H1 (cell line): ENCODE measurements at regions not wholly inside any gene's neighbourhood (a gene's known extent, or its start where the extent isn't known, plus 50 kb on each side); places are given as distances from the start of the nearest gene placed in this dataset.

Source experiments
- CTCF ChIA-PET: fragments of 300-600 bp; sonication (Branson Sonifier 250); formaldehyde crosslinking; loops from one replicate; lab custom pipeline; 2021; ENCODE audit not compliant: partially characterized antibody; lab: Charles Lee
- POLR2A ChIA-PET: fragments of 300-600 bp; sonication (Branson Sonifier 250); formaldehyde crosslinking; loops from one replicate; lab custom pipeline; 2021; ENCODE audit warnings: inconsistent platforms; ENCODE audit not compliant: partially characterized antibody; lab: Charles Lee
- DNase-seq, 2 experiments: peaks; one replicate each; pipeline versions ENCODE4 v3.0.0 to v3.0.0-alpha.2; 2010 to 2022; ENCODE audit warnings: low spot score in 2 of 2, low read depth in 1 of 2, mixed read lengths in 1 of 2
- FAIRE-seq: peaks from 2 replicates; lab custom pipeline; 2011; peaks lifted over from hg19 to GRCh38; lab: Jason Lieb, UNC
- H2AFZ ChIP-seq: 2 replicates; pipeline ENCODE4 v1.8.1; 2012; ENCODE audit warnings: low read length, inconsistent platforms
- H2AK5ac ChIP-seq: 2 replicates; pipeline ENCODE4 v1.6.1; 2013; ENCODE audit warnings: low read depth, low read length
- H2BK120ac ChIP-seq: replicated peaks from 2 replicates; pipeline ENCODE3; 2013; ENCODE audit warnings: low read depth, low read length, inconsistent platforms
- H2BK12ac ChIP-seq: 2 replicates; pipeline ENCODE4 v1.6.1; 2013; ENCODE audit warnings: low read depth, low read length
- H2BK15ac ChIP-seq: 2 replicates; pipeline ENCODE4 v1.6.1; 2013; ENCODE audit warnings: low read length
- H2BK20ac ChIP-seq: 2 replicates; pipeline ENCODE4 v1.6.1; 2013; ENCODE audit warnings: low read length
- H2BK5ac ChIP-seq: 2 replicates; pipeline ENCODE4 v1.6.1; 2013; ENCODE audit warnings: low read depth, low read length
- H3K14ac ChIP-seq: 2 replicates; pipeline ENCODE4 v1.6.1; 2013; ENCODE audit warnings: inconsistent platforms; ENCODE audit not compliant: insufficient read length
- H3K18ac ChIP-seq: 2 replicates; pipeline ENCODE4 v1.6.1; 2013; ENCODE audit warnings: low read length; ENCODE audit errors: extremely low read depth
- H3K23ac ChIP-seq: 2 replicates; pipeline ENCODE4 v1.6.1; 2013; ENCODE audit warnings: inconsistent platforms; ENCODE audit not compliant: insufficient read length
- H3K23me2 ChIP-seq: 2 replicates; pipeline ENCODE4 v1.6.1; 2013; ENCODE audit warnings: low read depth, low read length
- H3K27ac ChIP-seq: 2 replicates; pipeline ENCODE4 v1.6.1; 2011; ENCODE audit warnings: low read depth, low read length, inconsistent platforms
- H3K27me3 ChIP-seq, 4 experiments: replicated peaks in 1 of 4; 1 replicate in 1 of 4; 2 replicates in 3 of 4; pipeline versions ENCODE4 v1.6.1 to v1.8.1; 2011 to 2013; ENCODE audit warnings: low read length in 3 of 4, mild to moderate bottlenecking in 3 of 4, inconsistent platforms in 2 of 4, mixed read lengths in 2 of 4, moderate library complexity in 1 of 4; ENCODE audit not compliant: control insufficient read depth in 3 of 4, insufficient read depth in 3 of 4; ENCODE audit errors: extremely low read depth in 1 of 4
- H3K36me3 ChIP-seq, 4 experiments: 2 replicates each; pipeline versions ENCODE4 v1.6.1 to v1.8.1; 2011 to 2013; ENCODE audit warnings: mild to moderate bottlenecking in 4 of 4, low read length in 3 of 4, moderate library complexity in 2 of 4, control low read depth in 1 of 4, inconsistent platforms in 1 of 4; ENCODE audit not compliant: insufficient read depth in 4 of 4, control insufficient read depth in 2 of 4
- H3K4ac ChIP-seq: replicated peaks from 2 replicates; pipeline ENCODE3; 2013; ENCODE audit warnings: low read length, low read depth, mixed read lengths, inconsistent platforms; ENCODE audit not compliant: insufficient read length
- H3K4me1 ChIP-seq, 4 experiments: replicated peaks in 1 of 4; 1 replicate in 1 of 4; 2 replicates in 3 of 4; pipeline versions ENCODE4 v1.6.1 to v1.8.1; 2011 to 2013; ENCODE audit warnings: low read length in 3 of 4, inconsistent platforms in 2 of 4, mixed read lengths in 1 of 4; ENCODE audit not compliant: insufficient read depth in 4 of 4, control insufficient read depth in 3 of 4
- H3K4me2 ChIP-seq, 2 experiments: 2 replicates each; pipeline versions ENCODE4 v1.6.1 to v1.8.1; 2011 to 2013; ENCODE audit warnings: low read depth in 2 of 2, low read length in 2 of 2, control low read depth in 1 of 2, inconsistent platforms in 1 of 2, mild to moderate bottlenecking in 1 of 2; ENCODE audit not compliant: insufficient read depth in 1 of 2
- H3K4me3 ChIP-seq, 4 experiments: fragments of 200-600, 300-600 bp in 1 of 4; sonication (generic), shearing (Covaris generic), sonication (Bioruptor Twin) in 1 of 4; 2 replicates each; pipeline versions ENCODE4 v1.5.1 to v1.8.1; 2011 to 2016; ENCODE audit warnings: low read length in 4 of 4, low read depth in 3 of 4, control low read depth in 2 of 4, inconsistent platforms in 2 of 4, mild to moderate bottlenecking in 2 of 4, mixed read lengths in 1 of 4, moderate library complexity in 1 of 4; ENCODE audit not compliant: insufficient read depth in 2 of 4; ENCODE audit errors: extremely low read depth in 1 of 4
- H3K56ac ChIP-seq: replicated peaks from 2 replicates; pipeline ENCODE3; 2013; ENCODE audit warnings: low read depth, mild to moderate bottlenecking, mixed read lengths, low read length, inconsistent platforms; ENCODE audit not compliant: insufficient read length
- H3K79me1 ChIP-seq: 2 replicates; pipeline ENCODE4 v1.6.1; 2013; ENCODE audit warnings: low read depth, low read length, control low read depth
- H3K79me2 ChIP-seq, 2 experiments: 2 replicates each; pipeline versions ENCODE4 v1.6.1 to v1.8.1; 2012 to 2013; ENCODE audit warnings: low read length in 2 of 2, mild to moderate bottlenecking in 2 of 2, inconsistent platforms in 1 of 2; ENCODE audit not compliant: insufficient read depth in 2 of 2, control insufficient read depth in 1 of 2
- H3K9ac ChIP-seq, 4 experiments: replicated peaks in 1 of 4; 1 replicate in 1 of 4; 2 replicates in 3 of 4; pipeline versions ENCODE4 v1.6.1 to v1.8.1; 2011 to 2013; ENCODE audit warnings: low read depth in 3 of 4, low read length in 3 of 4, control low read depth in 2 of 4, mild to moderate bottlenecking in 2 of 4, moderate library complexity in 2 of 4, inconsistent platforms in 1 of 4; ENCODE audit errors: extremely low read depth in 1 of 4
- H3K9me3 ChIP-seq, 2 experiments: 2 replicates each; pipeline versions ENCODE4 v1.6.1 to v1.8.1; 2012 to 2013; ENCODE audit warnings: mild to moderate bottlenecking in 2 of 2, moderate library complexity in 2 of 2, control low read depth in 1 of 2, inconsistent platforms in 1 of 2, low read depth in 1 of 2, low read length in 1 of 2, mixed read lengths in 1 of 2; ENCODE audit not compliant: insufficient read depth in 2 of 2
- H4K20me1 ChIP-seq, 2 experiments: replicated peaks in 1 of 2; 2 replicates each; pipeline versions ENCODE3 to v1.8.1; 2011 to 2013; ENCODE audit warnings: inconsistent platforms in 2 of 2, low read length in 2 of 2, mild to moderate bottlenecking in 1 of 2; ENCODE audit not compliant: insufficient read depth in 2 of 2, control insufficient read depth in 1 of 2
- H4K5ac ChIP-seq: 2 replicates; pipeline ENCODE4 v1.6.1; 2013; ENCODE audit warnings: low read length, low read depth, mixed read lengths, inconsistent platforms; ENCODE audit not compliant: insufficient read length
- H4K8ac ChIP-seq: 2 replicates; pipeline ENCODE4 v1.8.0; 2013; ENCODE audit warnings: mild to moderate bottlenecking, moderate library complexity, low read length, inconsistent platforms; ENCODE audit not compliant: insufficient read depth; ENCODE audit errors: extremely low read depth
- H4K91ac ChIP-seq: replicated peaks from 2 replicates; pipeline ENCODE3; 2013; ENCODE audit warnings: low read length, mixed read lengths, inconsistent platforms; ENCODE audit not compliant: insufficient read length
- CHD1 ChIP-seq: IDR thresholded peaks from 2 replicates; pipeline ENCODE4 v1.6.1; 2012; ENCODE audit warnings: low read depth, low read length, improper control_type of control experiment
- CTBP2 ChIP-seq: IDR thresholded peaks from 2 replicates; pipeline ENCODE4 v1.7.0; 2011; ENCODE audit warnings: borderline replicate concordance, mild to moderate bottlenecking, moderate library complexity, mixed read lengths, low read length; ENCODE audit not compliant: insufficient read depth, insufficient read length
- JUN ChIP-seq: IDR thresholded peaks from 2 replicates; pipeline ENCODE4 v1.6.1; 2011; ENCODE audit warnings: low read depth, mild to moderate bottlenecking, improper control_type of control experiment, low read length
- POLR2A ChIP-seq, 2 experiments: IDR thresholded peaks; 1 replicate in 1 of 2; 2 replicates in 1 of 2; pipeline ENCODE4 v1.6.1; 2011; ENCODE audit warnings: low read depth in 2 of 2, low read length in 2 of 2, mild to moderate bottlenecking in 2 of 2; ENCODE audit errors: control extremely low read depth in 1 of 2
- SIN3A ChIP-seq, 2 experiments: IDR thresholded peaks in 1 of 2; conservative IDR thresholded peaks in 1 of 2; 2 replicates each; pipeline ENCODE4 v1.6.1; 2011 to 2012; ENCODE audit warnings: low read length in 2 of 2, improper control_type of control experiment in 1 of 2, low read depth in 1 of 2, mild to moderate bottlenecking in 1 of 2
- SP2 ChIP-seq: IDR thresholded peaks from 2 replicates; pipeline ENCODE4 v1.6.1; 2012; ENCODE audit warnings: mild to moderate bottlenecking, low read length, inconsistent platforms
- TAF7 ChIP-seq: optimal IDR thresholded peaks from 2 replicates; pipeline ENCODE3; 2011; ENCODE audit warnings: low read depth, mild to moderate bottlenecking, inconsistent platforms, low read length, moderate library complexity, borderline replicate concordance
- TCF12 ChIP-seq: IDR thresholded peaks from 2 replicates; pipeline ENCODE4 v1.6.1; 2011; ENCODE audit warnings: low read depth, mild to moderate bottlenecking, low read length
- WGBS, 2 experiments: shearing (Covaris generic) in 1 of 2; methylation state at CpG; one replicate each; pipeline versions ENCODE4 v1.1.6 to v1.1.7; 2013 to 2015; ENCODE audit warnings: low lambda C conversion rate in 2 of 2, mixed read lengths in 2 of 2, inconsistent platforms in 1 of 2, low coverage in 1 of 2, missing lambda C conversion rate in 1 of 2; ENCODE audit not compliant: insufficient replicate concordance in 2 of 2, insufficient coverage in 1 of 2, insufficient read length in 1 of 2; ENCODE audit errors: extremely low coverage in 1 of 2, missing lambda C conversion rate in 1 of 2; 5-methylcytosine and 5-hydroxymethylcytosine counted together

- no peaks in the 10 kb centered on the region for H3K4me1 ChIP-seq
- POLR2A ChIA-PET, result no interaction called here
- H3K56ac ChIP-seq, result no peak overlapping the region
- no peaks in the 10 kb centered on the region for H3K36me3 ChIP-seq
- H2AK5ac ChIP-seq, result no peak overlapping the region
- CTCF ChIA-PET, result no interaction called here
- H3K79me2 ChIP-seq, result no peaks in the 10 kb centered on the region
- H3K14ac ChIP-seq, result no peak overlapping the region
- H3K9ac ChIP-seq, result no peak overlapping the region
- H3K4me2 ChIP-seq, result no peak overlapping the region
- no peak overlapping the region for H3K27ac ChIP-seq
- no peak overlapping the region for H2BK15ac ChIP-seq
- FAIRE-seq, result no peak
- no peak for TF ChIP-seq SP2
- no peak for TF ChIP-seq JUN
- TF ChIP-seq CTBP2, result no peak
- TF ChIP-seq SIN3A (conservative IDR thresholded peaks at IDR 0.05 in 1 of 2, IDR thresholded peaks at IDR 0.05 in 1 of 2; ENCODE audit: low read depth in 1 of 2, low read length in 2 of 2), result no peak
- no peak for TF ChIP-seq TCF12
- no peak for TF ChIP-seq POLR2A (IDR thresholded peaks at IDR 0.05; ENCODE audit: control extremely low read depth in 1 of 2, low read depth in 2 of 2, low read length in 2 of 2)
- TF ChIP-seq CHD1, result no peak
- TF ChIP-seq TAF7, result no peak
- H3K79me1 ChIP-seq, result no peaks in the 10 kb centered on the region
- no peak overlapping the region for H2AFZ ChIP-seq
- H3K9me3 ChIP-seq, result no peaks in the 10 kb centered on the region
- H2BK12ac ChIP-seq, result no peak overlapping the region
- no peaks in the 10 kb centered on the region for H3K23me2 ChIP-seq
- no peak overlapping the region for H3K4me3 ChIP-seq
- no peak overlapping the region for H3K18ac ChIP-seq
- no peak overlapping the region for H2BK120ac ChIP-seq
- no peak overlapping the region for H2BK5ac ChIP-seq
- no peaks in the 10 kb centered on the region for H4K20me1 ChIP-seq
- H4K5ac ChIP-seq, result no peak overlapping the region
- WGBS, 2 experiments, result 88% methylated on average over 2 of the region's 2 CpGs; no CpG with 5 or more reads in 1 of the 2 experiments
- H3K27me3 ChIP-seq, result no peaks in the 10 kb centered on the region
- DNase-seq, result no peak
- H4K8ac ChIP-seq, result no peak overlapping the region
- H3K4ac ChIP-seq, result no peak overlapping the region
- no peak overlapping the region for H3K23ac ChIP-seq
- H2BK20ac ChIP-seq, result no peak overlapping the region
- H4K91ac ChIP-seq, result no peak overlapping the region
Observed at GRCh38 chr6:71722736-71723135, 163.6 kb upstream of the RIMS1 start.
